IMR-90 (cell line): ENCODE measurements at regions not wholly inside any gene's neighbourhood (a gene's known extent, or its start where the extent isn't known, plus 50 kb on each side); places are given as distances from the start of the nearest gene placed in this dataset.

Experiments
- ATAC-seq: fragments of 200-7000 bp; cut with Tn5 transposase; 2 replicates; pipeline ENCODE4 v1.9.1; 2020; ENCODE audit warnings: low read depth, mild to moderate bottlenecking, moderate library complexity
- BruUV-seq: library from RNA; stranded (reverse); fragments of 400-500 nt; replicated peaks from 2 replicates; lab custom pipeline; 2021; lab: Mats Ljungman, UMichigan
- CTCF ChIA-PET: fragments of 300-600 bp; formaldehyde crosslinking; extraction: SDS; loops from one replicate; lab custom pipeline; 2021; ENCODE audit warnings: antibody characterized with exemption; lab: Yijun Ruan, JAX
- POLR2A ChIA-PET: fragments of 300-600 bp; sonication (Branson Sonifier 250); formaldehyde crosslinking; loops from one replicate; lab custom pipeline; 2022; ENCODE audit warnings: antibody characterized with exemption; ENCODE audit not compliant: unreplicated experiment; lab: Charles Lee
- DNase-seq: peaks from one replicate; pipeline ENCODE4 v3.0.0; 2013
- H2AFZ ChIP-seq: replicated peaks from 2 replicates; pipeline ENCODE3; 2013; ENCODE audit warnings: low read length, mild to moderate bottlenecking; ENCODE audit not compliant: poor library complexity
- H2AK5ac ChIP-seq: 2 replicates; pipeline ENCODE4 v1.6.1; 2013; ENCODE audit warnings: low read depth, low read length, inconsistent platforms
- H2AK9ac ChIP-seq: replicated peaks from 2 replicates; pipeline ENCODE3; 2013; ENCODE audit warnings: mild to moderate bottlenecking, low read depth, low read length, moderate library complexity; ENCODE audit not compliant: poor library complexity
- H2BK120ac ChIP-seq: 2 replicates; pipeline ENCODE4 v1.6.1; 2013; ENCODE audit warnings: low read depth, low read length, inconsistent platforms
- H2BK15ac ChIP-seq: 3 replicates; pipeline ENCODE4 v1.6.1; 2013; ENCODE audit warnings: low read depth, low read length, inconsistent platforms
- H2BK20ac ChIP-seq: 2 replicates; pipeline ENCODE4 v1.6.1; 2013; ENCODE audit warnings: low read depth, mild to moderate bottlenecking, inconsistent platforms, low read length, moderate library complexity
- H2BK5ac ChIP-seq: 2 replicates; pipeline ENCODE4 v1.6.1; 2013; ENCODE audit warnings: mild to moderate bottlenecking, low read depth, low read length, inconsistent platforms; ENCODE audit not compliant: poor library complexity, severe bottlenecking
- H3K14ac ChIP-seq: replicated peaks from 2 replicates; pipeline ENCODE4 v1.6.1; 2013; ENCODE audit warnings: low read depth, low read length, inconsistent platforms
- H3K18ac ChIP-seq: 2 replicates; pipeline ENCODE4 v1.6.1; 2013; ENCODE audit warnings: low read depth, low read length, control low read depth
- H3K23ac ChIP-seq: 2 replicates; pipeline ENCODE4 v1.6.1; 2013; ENCODE audit warnings: low read depth, low read length, inconsistent platforms
- H3K27ac ChIP-seq: 2 replicates; pipeline ENCODE4 v1.5.1; 2013; ENCODE audit warnings: mild to moderate bottlenecking, control low read depth, low read length; ENCODE audit not compliant: insufficient read depth
- H3K27me3 ChIP-seq: 2 replicates; pipeline ENCODE4 v1.6.1; 2013; ENCODE audit warnings: low read length; ENCODE audit not compliant: control insufficient read depth, insufficient read depth
- H3K36me3 ChIP-seq: 2 replicates; pipeline ENCODE4 v1.6.1; 2013; ENCODE audit warnings: low read length, mixed read lengths; ENCODE audit not compliant: control insufficient read depth, insufficient read depth
- H3K4ac ChIP-seq: 2 replicates; pipeline ENCODE4 v1.6.1; 2013; ENCODE audit warnings: low read depth, low read length, inconsistent platforms
- H3K4me1 ChIP-seq: 2 replicates; pipeline ENCODE4 v1.6.1; 2013; ENCODE audit warnings: low read length, mixed read lengths; ENCODE audit not compliant: control insufficient read depth, insufficient read depth
- H3K4me2 ChIP-seq: 2 replicates; pipeline ENCODE4 v1.6.1; 2013; ENCODE audit warnings: low read depth, mild to moderate bottlenecking, control low read depth, low read length, moderate library complexity
- H3K4me3 ChIP-seq: 2 replicates; pipeline ENCODE4 v1.5.1; 2013; ENCODE audit warnings: low read depth, mild to moderate bottlenecking, control low read depth, low read length, moderate library complexity; ENCODE audit not compliant: insufficient read depth
- H3K56ac ChIP-seq: 2 replicates; pipeline ENCODE4 v1.6.1; 2013; ENCODE audit warnings: low read length, inconsistent platforms; ENCODE audit not compliant: insufficient read depth; ENCODE audit errors: extremely low read depth
- H3K79me1 ChIP-seq, 2 experiments: 2 replicates each; pipeline ENCODE4 v1.6.1; 2013; ENCODE audit warnings: low read length in 2 of 2, inconsistent platforms in 1 of 2, low read depth in 1 of 2
- H3K9ac ChIP-seq: 2 replicates; pipeline ENCODE4 v1.6.1; 2013; ENCODE audit warnings: low read depth, low read length, control low read depth
- H3K9me1 ChIP-seq: 2 replicates; pipeline ENCODE4 v1.6.1; 2013; ENCODE audit warnings: low read length, inconsistent platforms; ENCODE audit not compliant: insufficient read depth
- H3K9me3 ChIP-seq: 2 replicates; pipeline ENCODE4 v1.6.1; 2013; ENCODE audit warnings: low read length; ENCODE audit not compliant: control insufficient read depth, insufficient read depth
- H4K20me1 ChIP-seq: 2 replicates; pipeline ENCODE4 v1.6.1; 2013; ENCODE audit warnings: low read length, inconsistent platforms; ENCODE audit not compliant: insufficient read depth
- H4K5ac ChIP-seq: 2 replicates; pipeline ENCODE4 v1.6.1; 2013; ENCODE audit warnings: mild to moderate bottlenecking, low read depth, low read length, control low read depth
- H4K8ac ChIP-seq, 2 experiments: 2 replicates each; pipeline ENCODE4 v1.6.1; 2013; ENCODE audit warnings: low read depth in 2 of 2, low read length in 2 of 2, control low read depth in 1 of 2, inconsistent platforms in 1 of 2
- H4K91ac ChIP-seq: 2 replicates; pipeline ENCODE4 v1.6.1; 2013; ENCODE audit warnings: low read depth, low read length, inconsistent platforms; ENCODE audit not compliant: insufficient read depth
- CHD1 ChIP-seq: IDR thresholded peaks from 2 replicates; pipeline ENCODE4 v1.6.1; 2012; ENCODE audit warnings: low read depth, low read length, improper control_type of control experiment
- FOS ChIP-seq: fragments of 150-350 bp; IDR thresholded peaks from 2 replicates; pipeline ENCODE4 v1.6.1; 2016; ENCODE audit warnings: low read depth, low read length
- MAZ ChIP-seq: IDR thresholded peaks from 2 replicates; pipeline ENCODE4 v1.6.1; 2012; ENCODE audit warnings: low read depth, mild to moderate bottlenecking, low read length, improper control_type of control experiment, moderate library complexity, borderline replicate concordance
- MXI1 ChIP-seq: IDR thresholded peaks from 2 replicates; pipeline ENCODE4 v1.6.1; 2012; ENCODE audit warnings: low read depth, mild to moderate bottlenecking, low read length, moderate library complexity, borderline replicate concordance
- NFE2L2 ChIP-seq: fragments of 150-350 bp; IDR thresholded peaks from 2 replicates; pipeline ENCODE4 v1.6.1; 2016; ENCODE audit warnings: low read depth, mild to moderate bottlenecking, low read length
- POLR2A ChIP-seq: IDR thresholded peaks from 2 replicates; pipeline ENCODE4 v1.6.1; 2012; ENCODE audit warnings: mild to moderate bottlenecking, low read depth, low read length
- RAD21 ChIP-seq: IDR thresholded peaks from 2 replicates; pipeline ENCODE4 v1.6.1; 2012; ENCODE audit warnings: low read length, improper control_type of control experiment
- RCOR1 ChIP-seq: IDR thresholded peaks from 2 replicates; pipeline ENCODE4 v1.6.1; 2012; ENCODE audit warnings: mild to moderate bottlenecking, low read length, improper control_type of control experiment; ENCODE audit not compliant: insufficient replicate concordance
- SMC3 ChIP-seq: fragments of 150-350 bp; IDR thresholded peaks from 2 replicates; pipeline ENCODE4 v1.6.1; 2016; ENCODE audit warnings: low read depth, mild to moderate bottlenecking, antibody characterized with exemption, low read length, moderate library complexity
- WGBS, 2 experiments: methylation state at CpG; one replicate each; pipeline versions ENCODE4 v1.1.5 to v1.1.7; 2013; ENCODE audit warnings: missing lambda C conversion rate in 2 of 2; ENCODE audit not compliant: insufficient read length in 1 of 2; ENCODE audit errors: extremely low coverage in 2 of 2; 5-methylcytosine and 5-hydroxymethylcytosine counted together
- dilution Hi-C: fragments of 300-500 bp; cut with HindIII; formaldehyde crosslinking; loops from one replicate; pipeline ENCODE4 v1.14.3; 2018; ENCODE audit warnings: low sequenced_read_pairs; ENCODE audit not compliant: unreplicated experiment
- in situ Hi-C: fragments of 300-500 bp; cut with MboI; formaldehyde crosslinking; loops from 3 replicates; pipeline ENCODE4 v1.14.3; 2019; ENCODE audit warnings: low sequenced_read_pairs, inconsistent platforms, mixed read lengths
- intact Hi-C: fragments of 100-400 bp; cut with micrococcal nuclease; formaldehyde crosslinking; loops from 2 replicates; pipeline ENCODE4 v1.10.0; 2022
- TF ChIP-seq, protein P1 (sequence below): fragments of 150-350 bp; IDR thresholded peaks from 2 replicates; pipeline ENCODE4 v1.6.1; 2017; ENCODE audit warnings: mild to moderate bottlenecking, antibody characterized with exemption, low read length, low read depth
- TF ChIP-seq, protein P2 (sequence below): conservative IDR thresholded peaks from 2 replicates; pipeline ENCODE4 v1.5.1; 2012; ENCODE audit warnings: mild to moderate bottlenecking, low read depth, low read length, improper control_type of control experiment
- TF ChIP-seq, protein P3 (sequence below): fragments of 150-350 bp; IDR thresholded peaks from 2 replicates; pipeline ENCODE4 v1.6.1; 2016; ENCODE audit warnings: low read depth, mild to moderate bottlenecking, low read length, moderate library complexity, borderline replicate concordance

DNA sequence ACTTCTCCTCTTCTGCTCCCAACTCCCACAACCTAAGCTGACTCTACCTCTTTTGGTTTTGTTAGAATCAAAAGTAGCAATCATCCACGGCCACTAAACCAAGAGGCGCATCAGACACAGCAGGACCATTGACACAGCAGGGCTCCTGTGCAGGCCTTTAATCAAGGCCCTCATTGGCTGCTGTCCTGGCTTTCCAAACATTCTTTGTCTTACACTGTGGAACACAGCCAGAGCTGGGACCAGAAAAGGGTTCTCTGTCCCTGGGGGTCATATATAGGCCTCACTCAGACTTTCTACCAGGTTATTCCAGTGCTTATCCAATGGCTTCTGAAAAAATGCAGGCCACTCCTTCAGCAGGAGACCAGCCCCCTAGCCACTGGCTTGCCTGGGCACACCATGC lies 212.7 kb upstream of the NTM start:
- Histone ChIP-seq H3K14ac (no peak overlapping the region), H3K27ac (no peak overlapping the region), H2AFZ (no peak overlapping the region), H2BK5ac (no peak overlapping the region), H4K8ac (no peak overlapping the region), H2BK15ac (no peak overlapping the region), H4K91ac (no peak overlapping the region), H3K23ac (no peak overlapping the region), H3K9me3 (no peaks in the 10 kb centered on the region), H2BK20ac (no peak overlapping the region), H3K36me3 (no peaks in the 10 kb centered on the region), H3K4ac (no peak overlapping the region), H3K4me3 (no peak overlapping the region), H3K56ac (no peak overlapping the region), H3K9ac (no peak overlapping the region), H4K5ac (no peak overlapping the region), H3K4me1 (no peaks in the 10 kb centered on the region), H2AK5ac (no peak overlapping the region), H3K18ac (no peak overlapping the region), H3K4me2 (no peak overlapping the region), H2AK9ac (no peak overlapping the region), H4K20me1 (no peaks in the 10 kb centered on the region), H2BK120ac (no peak overlapping the region), H3K9me1 (no peaks in the 10 kb centered on the region), H3K79me1 (no peaks in the 10 kb centered on the region), H3K27me3 (peaks cover 17% of the 10 kb centered on the region)
- DNase-seq: no peak
- POLR2A ChIA-PET: no interaction called here
- no CpG with 5 or more reads among the region's 2 CpGs for WGBS, 2 experiments
- CTCF ChIA-PET: interaction anchor here (1.1 kb wide), 1 partner anchor 11 kb away, joined by 3 read pairs; no protein-coding TSS in a partner anchor
- in situ Hi-C loops (no loop called here), intact Hi-C loops (no loop called here), dilution Hi-C loops (no loop called here)
- no TSS peak for BruUV-seq
- ATAC-seq: no peak
- TF ChIP-seq RCOR1: no peak
- no peak for TF ChIP-seq MXI1
- TF ChIP-seq, protein P1, sequence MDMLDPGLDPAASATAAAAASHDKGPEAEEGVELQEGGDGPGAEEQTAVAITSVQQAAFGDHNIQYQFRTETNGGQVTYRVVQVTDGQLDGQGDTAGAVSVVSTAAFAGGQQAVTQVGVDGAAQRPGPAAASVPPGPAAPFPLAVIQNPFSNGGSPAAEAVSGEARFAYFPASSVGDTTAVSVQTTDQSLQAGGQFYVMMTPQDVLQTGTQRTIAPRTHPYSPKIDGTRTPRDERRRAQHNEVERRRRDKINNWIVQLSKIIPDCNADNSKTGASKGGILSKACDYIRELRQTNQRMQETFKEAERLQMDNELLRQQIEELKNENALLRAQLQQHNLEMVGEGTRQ: no peak
- TF ChIP-seq CHD1: no peak
- TF ChIP-seq, protein P2, sequence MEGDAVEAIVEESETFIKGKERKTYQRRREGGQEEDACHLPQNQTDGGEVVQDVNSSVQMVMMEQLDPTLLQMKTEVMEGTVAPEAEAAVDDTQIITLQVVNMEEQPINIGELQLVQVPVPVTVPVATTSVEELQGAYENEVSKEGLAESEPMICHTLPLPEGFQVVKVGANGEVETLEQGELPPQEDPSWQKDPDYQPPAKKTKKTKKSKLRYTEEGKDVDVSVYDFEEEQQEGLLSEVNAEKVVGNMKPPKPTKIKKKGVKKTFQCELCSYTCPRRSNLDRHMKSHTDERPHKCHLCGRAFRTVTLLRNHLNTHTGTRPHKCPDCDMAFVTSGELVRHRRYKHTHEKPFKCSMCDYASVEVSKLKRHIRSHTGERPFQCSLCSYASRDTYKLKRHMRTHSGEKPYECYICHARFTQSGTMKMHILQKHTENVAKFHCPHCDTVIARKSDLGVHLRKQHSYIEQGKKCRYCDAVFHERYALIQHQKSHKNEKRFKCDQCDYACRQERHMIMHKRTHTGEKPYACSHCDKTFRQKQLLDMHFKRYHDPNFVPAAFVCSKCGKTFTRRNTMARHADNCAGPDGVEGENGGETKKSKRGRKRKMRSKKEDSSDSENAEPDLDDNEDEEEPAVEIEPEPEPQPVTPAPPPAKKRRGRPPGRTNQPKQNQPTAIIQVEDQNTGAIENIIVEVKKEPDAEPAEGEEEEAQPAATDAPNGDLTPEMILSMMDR: no peak
- no peak for TF ChIP-seq POLR2A
- no peak for TF ChIP-seq SMC3
- no peak for TF ChIP-seq RAD21
- TF ChIP-seq, protein P3, sequence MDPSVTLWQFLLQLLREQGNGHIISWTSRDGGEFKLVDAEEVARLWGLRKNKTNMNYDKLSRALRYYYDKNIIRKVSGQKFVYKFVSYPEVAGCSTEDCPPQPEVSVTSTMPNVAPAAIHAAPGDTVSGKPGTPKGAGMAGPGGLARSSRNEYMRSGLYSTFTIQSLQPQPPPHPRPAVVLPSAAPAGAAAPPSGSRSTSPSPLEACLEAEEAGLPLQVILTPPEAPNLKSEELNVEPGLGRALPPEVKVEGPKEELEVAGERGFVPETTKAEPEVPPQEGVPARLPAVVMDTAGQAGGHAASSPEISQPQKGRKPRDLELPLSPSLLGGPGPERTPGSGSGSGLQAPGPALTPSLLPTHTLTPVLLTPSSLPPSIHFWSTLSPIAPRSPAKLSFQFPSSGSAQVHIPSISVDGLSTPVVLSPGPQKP: no peak
- TF ChIP-seq NFE2L2: no peak
- TF ChIP-seq FOS: no peak
- no peak for TF ChIP-seq MAZ
